C4-2B (cell line): ENCODE measurements at regions not wholly inside any gene's neighbourhood (a gene's known extent, or its start where the extent isn't known, plus 50 kb on each side); places are given as distances from the start of the nearest gene placed in this dataset.

Source experiments
- H3K27ac ChIP-seq: fragments of 450-650 bp; 2 replicates; pipeline ENCODE4 v1.5.1; 2017
- ZFX ChIP-seq: fragments of 450-650 bp; IDR thresholded peaks from 2 replicates; pipeline ENCODE4 v1.6.1; 2017
- TF ChIP-seq, protein P1 (sequence below): fragments of 450-650 bp; conservative IDR thresholded peaks from 2 replicates; pipeline ENCODE4 v1.5.1; 2017; ENCODE audit warnings: mild to moderate bottlenecking

GRCh38 chr2:239726091-239726591 lies 299.0 kb downstream of the NDUFA10 start:
- H3K27ac ChIP-seq = no peak overlapping the region
- TF ChIP-seq, protein P1, sequence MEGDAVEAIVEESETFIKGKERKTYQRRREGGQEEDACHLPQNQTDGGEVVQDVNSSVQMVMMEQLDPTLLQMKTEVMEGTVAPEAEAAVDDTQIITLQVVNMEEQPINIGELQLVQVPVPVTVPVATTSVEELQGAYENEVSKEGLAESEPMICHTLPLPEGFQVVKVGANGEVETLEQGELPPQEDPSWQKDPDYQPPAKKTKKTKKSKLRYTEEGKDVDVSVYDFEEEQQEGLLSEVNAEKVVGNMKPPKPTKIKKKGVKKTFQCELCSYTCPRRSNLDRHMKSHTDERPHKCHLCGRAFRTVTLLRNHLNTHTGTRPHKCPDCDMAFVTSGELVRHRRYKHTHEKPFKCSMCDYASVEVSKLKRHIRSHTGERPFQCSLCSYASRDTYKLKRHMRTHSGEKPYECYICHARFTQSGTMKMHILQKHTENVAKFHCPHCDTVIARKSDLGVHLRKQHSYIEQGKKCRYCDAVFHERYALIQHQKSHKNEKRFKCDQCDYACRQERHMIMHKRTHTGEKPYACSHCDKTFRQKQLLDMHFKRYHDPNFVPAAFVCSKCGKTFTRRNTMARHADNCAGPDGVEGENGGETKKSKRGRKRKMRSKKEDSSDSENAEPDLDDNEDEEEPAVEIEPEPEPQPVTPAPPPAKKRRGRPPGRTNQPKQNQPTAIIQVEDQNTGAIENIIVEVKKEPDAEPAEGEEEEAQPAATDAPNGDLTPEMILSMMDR = no peak
- TF ChIP-seq ZFX = no peak

- no peak overlapping the region for H3K27ac ChIP-seq
- TF ChIP-seq, protein P1 = no peak
- no peak for TF ChIP-seq ZFX
These were observed 299.6 kb downstream of the NDUFA10 start for GRCh38 chr2:239725551-239725890.

- H3K27ac ChIP-seq = no peak overlapping the region
- TF ChIP-seq ZFX = no peak
- TF ChIP-seq, protein P1 = no peak
These were observed 300.1 kb downstream of the NDUFA10 start for GRCh38 chr2:239724851-239725550.

- TF ChIP-seq, protein P1 = no peak
- no peak for TF ChIP-seq ZFX
- no peak overlapping the region for H3K27ac ChIP-seq
These were observed 300.8 kb downstream of the NDUFA10 start for GRCh38 chr2:239724194-239724849.

DNA sequence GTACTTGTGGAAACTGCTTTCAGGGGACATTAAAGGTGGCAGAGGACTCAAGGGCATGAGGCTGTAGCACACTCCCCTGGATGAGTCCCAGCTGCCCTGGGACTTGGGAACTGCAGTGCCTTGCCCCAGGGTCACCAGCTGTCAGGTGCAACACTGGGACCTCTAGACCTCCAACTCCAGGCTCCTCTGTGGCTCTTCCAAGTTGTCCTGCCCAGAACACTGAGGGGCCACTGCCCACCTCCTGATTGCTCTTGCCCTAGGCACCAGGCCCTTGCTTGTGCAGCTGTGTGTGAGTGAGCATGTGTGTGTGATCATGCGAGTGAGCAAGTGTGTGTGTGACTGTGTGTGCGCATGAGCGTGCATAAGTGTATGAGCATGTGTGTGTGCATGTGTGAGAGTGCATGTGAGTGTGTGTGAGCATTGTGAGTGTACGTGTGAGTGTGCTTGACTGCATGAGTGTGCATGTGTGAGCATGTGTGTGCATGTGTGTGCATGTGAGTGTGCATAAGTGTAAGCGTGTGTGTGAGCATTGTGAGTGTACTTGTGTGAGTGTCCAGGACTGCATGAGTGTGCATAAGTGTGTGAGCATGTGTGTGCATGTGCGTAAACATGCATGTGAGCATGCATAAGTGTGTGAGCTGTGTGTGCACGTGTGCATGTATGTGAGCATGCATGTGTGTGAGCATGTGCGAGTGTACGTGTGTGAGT lies 301.5 kb downstream of the NDUFA10 start:
- TF ChIP-seq, protein P1 = no peak
- no peak for TF ChIP-seq ZFX
- H3K27ac ChIP-seq = no peak overlapping the region

DNA sequence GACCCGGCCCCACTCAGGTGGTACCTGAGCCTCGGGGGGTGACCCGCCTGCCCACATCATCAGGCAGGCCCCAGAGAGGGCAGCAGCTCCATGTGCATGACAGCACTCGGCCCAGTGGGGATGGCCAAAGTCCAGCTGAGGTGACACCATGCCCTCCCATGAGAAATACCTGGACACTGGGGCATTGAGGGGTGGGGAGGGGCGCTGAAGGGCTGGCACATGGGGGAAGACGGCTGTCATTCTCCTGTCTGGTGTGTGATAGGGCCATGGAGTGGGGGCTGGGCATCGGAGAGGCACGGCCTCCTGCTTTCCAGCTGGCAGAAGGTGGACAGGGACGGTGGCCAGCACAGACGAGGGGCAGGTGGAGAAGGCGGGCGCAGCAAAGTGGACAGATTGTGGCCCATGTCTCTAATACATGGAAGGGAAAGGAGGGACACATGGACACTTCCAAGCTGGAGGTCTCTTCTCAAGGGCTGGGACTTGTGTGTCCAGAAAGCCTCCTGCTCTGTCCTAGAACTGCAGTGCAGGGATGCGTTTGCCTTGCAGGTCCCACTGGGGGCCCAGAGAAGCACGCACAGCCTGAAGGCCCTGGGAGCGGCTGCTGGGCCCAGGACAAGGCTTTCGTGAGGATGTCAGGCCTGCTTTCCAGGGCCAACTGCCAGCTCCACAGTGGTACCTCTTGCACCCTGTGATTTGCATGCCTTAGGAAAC lies 302.2 kb downstream of the NDUFA10 start:
- H3K27ac ChIP-seq = no peak overlapping the region
- TF ChIP-seq, protein P1 = no peak
- TF ChIP-seq ZFX = no peak
